NCI-H446 (cell line): ENCODE measurements at regions not wholly inside any gene's neighbourhood (a gene's known extent, or its start where the extent isn't known, plus 50 kb on each side); places are given as distances from the start of the nearest gene placed in this dataset.
"Not testable (repeated sequence)": the region's sequence is repeated elsewhere in the genome, so short reads cannot be mapped to it uniquely, and the experiment has no call there.

Experiments
- DNase-seq, 2 experiments: peaks; one replicate each; lab custom pipeline; 2025; lab: John Stamatoyannopoulos, UW

GRCh38 chr5:2102819-2103776 is 220.4 kb upstream of the IRX4 start:
- no peak for DNase-seq

- DNase-seq, result no peak
Observed at GRCh38 chr5:2101685-2102084, 219.0 kb upstream of the IRX4 start.

- no peak for DNase-seq
Observed at GRCh38 chr5:2096887-2097505, 214.3 kb upstream of the IRX4 start.

DNA sequence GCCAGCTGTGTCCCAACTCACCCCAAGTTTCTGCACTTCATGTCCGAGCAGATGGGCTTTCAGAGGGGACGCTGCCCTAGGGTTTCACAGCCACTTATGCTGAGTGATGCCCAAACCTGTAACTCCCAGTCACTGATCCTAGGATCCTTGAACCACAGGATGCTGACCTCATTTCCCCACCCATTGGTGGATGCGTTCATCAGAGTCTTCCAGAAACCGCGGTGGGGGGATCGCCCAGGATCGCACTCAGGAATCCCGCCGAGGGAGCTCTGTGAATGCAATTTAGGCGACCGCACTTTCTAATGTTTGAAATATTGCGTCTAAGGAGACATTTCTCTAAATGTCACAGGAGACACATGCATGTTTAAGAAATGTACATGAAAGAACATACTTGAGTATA is 212.3 kb upstream of the IRX4 start:
- no peak for DNase-seq

DNA sequence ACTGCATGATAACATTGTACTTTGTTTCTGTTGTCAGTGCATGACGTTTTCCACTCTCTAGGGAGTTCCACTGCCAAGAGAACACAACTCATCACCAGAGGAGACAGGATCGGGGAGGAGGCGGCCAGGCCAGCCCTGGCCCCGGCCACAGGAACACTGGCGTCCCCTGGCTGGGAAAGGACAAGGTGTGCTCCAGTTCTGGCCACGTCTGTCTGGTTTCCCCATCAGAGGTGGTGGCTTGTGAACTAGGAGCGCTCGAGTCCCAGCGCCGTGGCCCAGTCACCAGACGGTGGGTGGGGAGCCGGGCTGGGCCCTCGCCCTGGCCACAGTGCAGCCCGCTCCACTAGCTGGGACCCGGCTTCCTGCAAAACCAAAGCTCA is 211.9 kb upstream of the IRX4 start:
- no peak for DNase-seq

DNA sequence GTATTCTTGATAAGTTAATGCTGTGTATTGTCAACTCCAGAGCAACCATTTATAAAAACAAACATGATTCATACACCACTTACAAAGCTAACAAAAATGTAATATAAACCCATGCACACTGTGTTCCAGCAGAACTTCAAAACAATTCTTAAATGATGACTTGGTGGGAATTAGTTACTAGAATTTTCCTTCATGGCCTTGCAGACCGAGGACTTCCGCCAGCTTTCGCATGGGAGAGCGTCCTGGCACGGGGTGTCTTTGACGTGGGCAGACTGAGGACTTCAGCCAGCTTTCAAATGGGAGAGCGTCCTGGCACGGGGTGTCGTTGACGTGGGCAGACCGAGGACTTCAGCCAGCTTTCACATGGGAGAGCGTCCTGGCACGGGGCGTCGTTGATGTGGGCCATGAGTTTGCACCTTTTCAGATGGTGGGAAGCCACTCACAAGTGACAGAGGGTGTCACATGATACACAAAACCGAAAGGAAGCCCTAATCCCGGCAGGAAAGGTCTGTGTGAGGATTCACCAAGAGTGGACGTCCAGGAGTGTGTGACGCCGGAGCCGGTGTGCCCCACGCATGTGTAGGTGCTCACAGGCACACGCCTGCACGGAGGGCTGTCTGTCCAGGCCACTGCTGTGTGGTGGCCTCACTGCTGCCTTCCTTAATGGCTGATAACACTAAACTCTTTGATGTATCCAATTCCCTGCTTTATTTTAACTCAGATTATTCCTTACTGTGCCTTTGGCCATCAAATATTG is 211.3 kb upstream of the IRX4 start:
- no peak for DNase-seq

DNA sequence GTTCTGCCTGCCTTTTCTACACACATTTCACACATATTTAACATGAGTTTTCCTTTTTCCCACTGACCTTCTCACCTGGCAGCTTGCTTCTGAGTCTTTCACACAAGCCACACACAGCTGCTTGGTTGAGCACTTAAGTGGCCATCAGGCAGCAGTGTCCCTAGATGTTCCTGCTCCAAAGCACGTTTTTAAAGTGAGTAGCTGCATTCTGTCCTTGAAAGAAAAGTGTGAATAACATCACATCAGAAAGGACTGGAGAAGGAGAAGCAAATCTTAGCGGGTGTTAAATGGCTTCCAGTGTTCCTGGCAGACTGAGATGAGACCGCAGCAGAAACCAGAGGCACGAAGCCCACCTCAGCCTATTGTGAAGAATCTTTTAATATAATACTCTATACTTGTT is 209.2 kb upstream of the IRX4 start:
- no peak for DNase-seq

DNA sequence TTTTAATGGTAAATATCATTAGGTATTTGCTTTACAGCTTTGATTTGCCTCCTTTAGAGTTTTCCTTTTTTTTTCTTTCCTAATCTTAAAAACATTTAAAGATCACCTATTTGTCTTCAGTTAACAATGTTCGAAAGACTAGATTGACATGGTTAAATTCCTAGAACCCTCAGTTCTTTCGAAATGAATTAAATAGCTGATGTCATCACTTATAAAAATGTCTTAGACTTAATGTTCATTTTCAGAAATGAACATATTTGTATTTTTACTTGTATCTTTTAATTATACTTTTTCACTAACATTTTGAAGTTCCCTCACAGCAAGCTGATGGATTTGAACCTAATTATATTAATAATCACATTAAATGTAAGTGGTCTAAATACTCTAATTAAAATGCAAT is 205.3 kb upstream of the IRX4 start:
- DNase-seq, result no peak

DNA sequence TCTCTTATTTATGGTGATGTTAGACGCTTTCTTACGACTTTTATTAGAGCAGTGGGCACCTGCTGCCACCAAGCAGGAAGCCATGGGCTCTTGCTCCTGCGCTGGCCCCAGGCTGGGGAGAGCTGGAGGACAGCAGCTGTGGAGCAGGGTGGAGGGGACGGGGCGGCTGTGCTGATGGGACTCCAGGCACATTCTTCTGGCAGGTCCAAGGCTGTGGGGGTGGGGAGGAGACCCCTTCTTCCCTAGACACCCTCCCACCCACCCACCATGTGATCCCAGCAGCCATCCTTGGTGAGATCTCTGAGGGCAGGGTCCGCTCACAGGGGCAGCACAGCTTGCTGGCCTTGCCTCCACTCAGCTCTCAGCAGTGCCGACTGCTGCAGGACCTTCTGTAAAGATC is 192.6 kb upstream of the IRX4 start:
- DNase-seq, result no peak

DNA sequence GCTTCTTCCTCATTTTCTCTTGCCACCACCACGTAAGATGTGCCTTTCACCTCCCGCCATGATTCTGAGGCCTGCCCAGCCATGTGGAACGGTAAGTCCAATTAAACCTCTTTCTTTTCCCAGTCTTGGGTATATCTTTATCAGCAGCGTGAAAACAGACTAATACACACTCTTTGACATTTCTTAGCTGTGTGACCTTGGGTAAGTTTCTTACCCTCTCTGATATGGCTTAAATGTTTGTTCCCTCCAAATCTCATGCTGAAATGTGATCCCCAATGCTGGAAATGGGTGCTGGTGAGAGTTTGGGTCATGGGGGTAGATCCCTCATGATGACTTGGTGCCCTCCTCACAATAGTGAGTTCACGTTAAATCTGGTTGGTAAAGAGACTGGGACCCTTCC is 188.8 kb upstream of the IRX4 start:
- DNase-seq, result no peak

DNA sequence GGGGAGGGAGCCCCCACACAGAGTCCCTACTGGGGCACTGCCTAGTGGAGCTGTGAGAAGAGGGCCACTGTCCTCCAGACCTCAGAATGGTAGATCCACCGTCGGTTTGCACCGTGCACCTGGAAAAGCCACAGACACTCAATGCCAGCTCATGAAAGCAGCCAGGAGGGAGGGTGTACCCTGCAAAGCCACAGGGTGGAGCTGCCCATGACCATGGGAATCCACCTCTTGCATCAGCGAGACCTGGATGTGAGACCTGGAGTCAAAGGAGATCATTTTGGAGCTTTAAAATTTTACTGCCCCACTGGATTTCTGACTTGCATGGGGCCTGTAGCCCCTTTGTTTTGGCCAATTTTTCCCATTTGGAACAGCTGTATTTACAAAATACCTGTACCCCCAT is 188.1 kb upstream of the IRX4 start:
- not testable (repeated sequence) for DNase-seq

DNA sequence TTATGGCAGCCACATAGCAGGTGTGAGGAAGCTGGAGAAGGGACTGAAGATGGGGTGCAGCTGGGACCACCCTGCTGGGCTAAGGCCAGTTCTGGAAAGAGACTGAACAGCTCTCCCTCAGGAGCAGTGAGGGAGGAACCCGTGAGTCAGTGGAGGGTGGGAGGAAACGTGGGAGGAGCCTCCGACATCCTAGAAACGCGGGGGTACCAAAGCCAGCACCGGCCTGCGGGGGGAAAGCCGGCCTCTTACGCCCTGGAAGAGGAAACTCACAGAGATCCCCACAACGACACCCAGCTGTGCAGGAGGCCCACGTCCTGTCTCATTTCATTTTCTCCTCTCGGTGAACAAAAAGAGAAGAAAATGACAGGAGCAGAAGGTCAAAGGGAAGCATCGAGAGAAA is 185.8 kb upstream of the IRX4 start:
- DNase-seq, result no peak

GRCh38 chr5:2066373-2066772 is 183.6 kb upstream of the IRX4 start:
- no peak for DNase-seq

DNA sequence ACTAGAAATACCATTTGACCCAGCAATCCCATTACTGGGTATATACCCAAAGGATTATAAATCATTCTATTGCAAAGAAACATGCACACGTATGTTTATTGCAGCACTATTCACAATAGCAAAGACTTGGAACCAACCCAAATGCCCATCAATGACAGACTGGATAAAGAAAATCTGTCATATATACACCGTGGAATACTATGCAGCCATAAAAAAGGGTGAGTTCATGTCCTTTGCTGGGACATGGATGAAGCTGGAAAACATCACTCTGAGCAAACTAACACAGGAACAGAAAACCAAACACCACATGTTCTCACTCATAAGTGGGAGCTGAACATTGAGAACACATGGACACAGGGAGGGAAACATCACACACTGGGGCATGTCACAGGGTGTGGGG is 180.7 kb upstream of the IRX4 start:
- not testable (repeated sequence) for DNase-seq

GRCh38 chr5:2052687-2053086 is 170.0 kb upstream of the IRX4 start:
- DNase-seq, result no peak

DNA sequence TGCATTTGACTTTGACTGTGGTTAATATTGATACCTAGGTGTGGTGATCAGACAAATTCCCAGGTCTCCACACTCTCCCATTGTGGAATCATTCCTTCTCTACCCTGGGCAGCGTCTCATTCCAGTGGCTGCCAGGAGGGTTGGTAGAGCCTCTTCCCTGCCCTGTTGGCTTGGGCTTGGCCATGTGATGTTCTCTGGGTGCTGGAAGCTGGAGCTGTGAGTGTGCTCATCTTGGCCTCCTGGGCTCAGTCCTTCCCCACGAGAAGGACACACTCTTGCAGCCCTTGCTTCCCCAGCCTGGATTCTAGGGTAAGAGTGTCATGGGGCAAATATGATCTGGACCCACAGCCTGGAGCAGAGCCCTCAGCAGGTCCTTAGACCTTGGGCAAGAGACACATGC is 167.2 kb upstream of the IRX4 start:
- DNase-seq, result no peak

GRCh38 chr5:2048664-2049063 is 165.9 kb upstream of the IRX4 start:
- DNase-seq, result no peak

DNA sequence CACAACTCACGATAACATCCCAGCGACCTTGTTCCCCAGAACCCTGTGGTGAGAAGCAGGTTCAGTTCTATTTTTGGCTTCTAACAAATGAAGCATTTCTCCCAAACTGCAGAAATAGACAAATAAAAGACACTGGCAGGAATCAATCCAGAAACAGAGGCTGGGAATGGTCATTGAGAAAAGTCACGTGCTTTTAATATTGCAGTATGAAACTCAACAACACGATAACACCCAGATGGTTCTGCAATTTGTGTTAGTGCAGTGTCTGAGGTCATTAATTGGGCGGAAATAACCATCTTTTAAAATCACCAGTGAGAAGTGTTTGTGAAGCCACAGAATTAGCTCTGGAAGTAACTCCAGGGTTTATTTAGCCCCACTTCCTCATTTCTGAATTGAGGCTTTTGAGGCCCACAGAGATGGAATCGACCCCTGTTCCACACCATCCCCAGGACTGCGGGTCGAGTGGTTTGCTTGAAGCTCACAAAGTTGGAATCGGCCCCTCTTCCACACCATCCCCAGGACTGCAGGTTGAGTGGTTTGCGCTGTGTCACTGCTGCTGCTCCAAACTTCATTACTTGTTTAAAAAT is 164.7 kb upstream of the IRX4 start:
- no peak for DNase-seq

GRCh38 chr5:2044041-2044440 is 161.3 kb upstream of the IRX4 start:
- DNase-seq, result no peak

- no peak for DNase-seq
Observed at GRCh38 chr5:2039180-2039531, 156.4 kb upstream of the IRX4 start.

GRCh38 chr5:2038321-2039179 is 155.8 kb upstream of the IRX4 start:
- peak in 1 of 2 experiments; percentile 54 for DNase-seq

DNA sequence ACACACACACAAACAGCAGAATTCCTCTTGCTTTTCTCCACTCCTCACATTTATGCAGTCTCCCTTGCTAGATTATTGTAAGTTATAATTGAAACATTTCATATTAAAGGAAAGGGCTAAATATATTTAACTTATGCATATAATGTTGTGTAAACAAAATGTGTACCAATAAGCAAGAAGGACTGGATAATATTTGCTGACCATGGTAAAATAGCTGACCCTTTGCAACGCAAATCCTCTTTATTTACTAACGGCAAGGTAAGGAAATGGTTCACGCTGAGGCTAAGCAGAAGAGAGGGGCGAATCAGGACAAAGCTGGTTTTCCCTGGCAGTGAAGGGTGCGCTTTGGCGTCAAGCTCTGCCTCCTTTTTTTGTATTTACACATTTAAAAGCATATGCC is 154.2 kb upstream of the IRX4 start:
- no peak for DNase-seq
